DND-41 (cell line): ENCODE measurements at regions not wholly inside any gene's neighbourhood (a gene's known extent, or its start where the extent isn't known, plus 50 kb on each side); places are given as distances from the start of the nearest gene placed in this dataset.
"Not testable (repeated sequence)": the region's sequence is repeated elsewhere in the genome, so short reads cannot be mapped to it uniquely, and the experiment has no call there.

ENCODE experiments used
- EZH2 ChIP-seq: IDR thresholded peaks from 3 replicates; pipeline ENCODE4 v1.6.1; 2012; ENCODE audit warnings: borderline replicate concordance, low read depth, mild to moderate bottlenecking, moderate library complexity, low read length, inconsistent platforms; ENCODE audit not compliant: severe bottlenecking
- TF ChIP-seq, protein P1 (sequence below): IDR thresholded peaks from 2 replicates; pipeline ENCODE4 v1.5.1; 2012; ENCODE audit warnings: borderline replicate concordance, low read length, moderate library complexity, mild to moderate bottlenecking; ENCODE audit not compliant: poor library complexity, severe bottlenecking; ENCODE audit errors: extremely low read depth

DNA sequence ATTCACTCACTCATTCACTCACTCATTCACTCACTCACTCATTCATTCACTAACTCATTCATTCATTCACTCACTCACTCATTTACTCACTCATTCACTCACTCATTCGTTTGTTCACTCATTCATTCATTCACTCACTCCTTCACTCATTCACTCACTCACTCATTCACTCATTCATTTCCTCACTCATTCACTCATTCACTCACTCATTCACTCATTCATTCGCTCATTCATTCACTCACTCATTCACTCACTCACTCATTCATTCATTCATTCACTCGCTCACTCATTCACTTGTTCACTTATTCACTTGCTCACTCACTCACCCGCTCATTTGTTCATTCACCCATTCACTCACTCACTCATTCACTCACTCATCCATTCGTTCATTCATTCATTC lies 140.2 kb upstream of the FOXD4L5 start:
- TF ChIP-seq EZH2, result not testable (repeated sequence)
- TF ChIP-seq, protein P1, sequence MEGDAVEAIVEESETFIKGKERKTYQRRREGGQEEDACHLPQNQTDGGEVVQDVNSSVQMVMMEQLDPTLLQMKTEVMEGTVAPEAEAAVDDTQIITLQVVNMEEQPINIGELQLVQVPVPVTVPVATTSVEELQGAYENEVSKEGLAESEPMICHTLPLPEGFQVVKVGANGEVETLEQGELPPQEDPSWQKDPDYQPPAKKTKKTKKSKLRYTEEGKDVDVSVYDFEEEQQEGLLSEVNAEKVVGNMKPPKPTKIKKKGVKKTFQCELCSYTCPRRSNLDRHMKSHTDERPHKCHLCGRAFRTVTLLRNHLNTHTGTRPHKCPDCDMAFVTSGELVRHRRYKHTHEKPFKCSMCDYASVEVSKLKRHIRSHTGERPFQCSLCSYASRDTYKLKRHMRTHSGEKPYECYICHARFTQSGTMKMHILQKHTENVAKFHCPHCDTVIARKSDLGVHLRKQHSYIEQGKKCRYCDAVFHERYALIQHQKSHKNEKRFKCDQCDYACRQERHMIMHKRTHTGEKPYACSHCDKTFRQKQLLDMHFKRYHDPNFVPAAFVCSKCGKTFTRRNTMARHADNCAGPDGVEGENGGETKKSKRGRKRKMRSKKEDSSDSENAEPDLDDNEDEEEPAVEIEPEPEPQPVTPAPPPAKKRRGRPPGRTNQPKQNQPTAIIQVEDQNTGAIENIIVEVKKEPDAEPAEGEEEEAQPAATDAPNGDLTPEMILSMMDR, result not testable (repeated sequence)
